Renal cortex interstitium (tissue), 11 donors: ENCODE measurements at regions not wholly inside any gene's neighbourhood (a gene's known extent, or its start where the extent isn't known, plus 50 kb on each side); places are given as distances from the start of the nearest gene placed in this dataset.

ENCODE experiments used
- DNase-seq, 11 donors: peaks; one replicate each; pipeline ENCODE4 v3.0.0-alpha.2; 2013; ENCODE audit warnings: low read depth in 9 of 11, low spot score in 4 of 11; ENCODE audit errors: extremely low read depth in 1 of 11

GRCh38 chrX:13518126-13518525, 51.3 kb upstream of the EGFL6 start:
- DNase-seq: no peak

DNA sequence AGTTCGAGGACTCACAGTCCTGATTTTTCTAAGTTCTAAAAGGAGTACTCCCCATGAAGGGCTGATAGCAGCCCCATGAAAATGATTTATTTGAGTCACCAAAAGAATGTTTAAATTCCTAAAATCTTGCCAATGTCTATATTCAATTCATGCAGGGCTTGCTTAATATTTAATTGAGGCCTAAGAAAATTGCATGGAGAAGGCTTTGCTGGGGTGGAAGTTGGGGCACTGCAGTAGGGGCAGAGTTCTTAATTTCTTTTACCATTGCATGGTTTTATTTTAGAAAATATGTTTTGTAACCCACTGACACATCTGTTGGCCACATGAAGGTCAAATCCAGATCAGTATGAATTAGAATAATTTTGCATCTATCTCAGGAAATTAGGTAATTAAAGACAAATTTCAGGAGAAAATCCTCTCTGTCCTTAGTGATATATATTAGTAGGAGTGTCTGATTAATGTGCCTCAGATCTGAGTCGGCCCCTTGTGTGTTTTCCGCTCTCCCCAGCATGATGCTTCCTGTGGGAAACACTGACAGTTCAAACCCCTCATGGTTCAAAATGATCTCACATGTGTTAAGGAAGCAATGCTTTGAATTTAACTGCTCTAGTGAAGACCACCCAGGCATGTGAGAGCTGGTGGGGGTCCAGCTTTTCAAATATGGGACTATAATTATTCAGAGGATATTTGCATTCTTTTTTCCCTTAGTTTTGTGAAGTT, 54.0 kb upstream of the EGFL6 start:
- peak in 1 of 11 donors; percentile 9 for DNase-seq

GRCh38 chrX:13511944-13512330, 57.5 kb upstream of the EGFL6 start:
- DNase-seq: no peak

- DNase-seq: no peak
Measured at GRCh38 chrX:13511241-13511943, 58.0 kb upstream of the EGFL6 start.

- no peak for DNase-seq
Measured at GRCh38 chrX:13507893-13508292, 61.5 kb upstream of the EGFL6 start.

- peak in 4 of 11 donors; percentile 21 to 36 (median 30) for DNase-seq
Measured at GRCh38 chrX:13506574-13506973, 62.8 kb upstream of the EGFL6 start.

DNA sequence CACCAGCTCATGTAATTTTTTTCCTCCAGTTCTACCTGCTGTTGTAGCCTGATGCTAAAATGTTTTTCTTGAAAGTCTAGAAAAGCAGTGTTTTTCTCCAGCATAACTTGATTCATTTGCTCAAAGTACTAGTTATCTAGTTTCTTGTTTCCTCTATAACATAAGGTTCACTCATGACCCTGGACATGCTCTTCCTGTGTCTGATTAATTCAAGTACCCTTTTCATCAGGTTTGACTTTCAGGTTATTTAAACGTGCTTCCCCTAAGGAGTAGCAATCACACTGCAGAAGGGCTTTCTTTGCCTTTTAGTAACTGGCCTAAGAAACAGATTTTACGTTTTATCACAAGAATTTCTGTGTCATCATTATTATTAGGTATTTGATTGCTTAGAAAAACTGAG, 66.8 kb upstream of the EGFL6 start:
- no peak for DNase-seq

DNA sequence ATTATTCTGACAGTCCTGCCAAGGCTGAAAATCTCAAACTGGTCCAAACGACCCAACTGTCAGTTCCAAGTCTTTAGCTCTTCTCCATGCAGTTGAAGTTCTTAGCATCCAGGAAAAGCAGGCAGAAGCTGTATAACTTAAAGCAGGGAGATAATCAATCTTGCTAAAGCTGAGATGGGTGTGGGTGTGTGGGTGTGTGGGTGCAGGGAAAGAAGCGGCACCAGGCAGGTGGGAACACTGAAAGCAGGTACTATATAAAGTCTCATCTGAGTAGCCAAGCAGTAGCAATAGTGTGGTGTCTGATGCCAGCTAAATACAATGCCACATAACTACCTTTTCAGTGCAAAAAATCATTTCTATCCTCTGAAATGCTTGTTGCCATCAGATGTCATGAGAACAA, 69.7 kb upstream of the EGFL6 start:
- DNase-seq: no peak

DNA sequence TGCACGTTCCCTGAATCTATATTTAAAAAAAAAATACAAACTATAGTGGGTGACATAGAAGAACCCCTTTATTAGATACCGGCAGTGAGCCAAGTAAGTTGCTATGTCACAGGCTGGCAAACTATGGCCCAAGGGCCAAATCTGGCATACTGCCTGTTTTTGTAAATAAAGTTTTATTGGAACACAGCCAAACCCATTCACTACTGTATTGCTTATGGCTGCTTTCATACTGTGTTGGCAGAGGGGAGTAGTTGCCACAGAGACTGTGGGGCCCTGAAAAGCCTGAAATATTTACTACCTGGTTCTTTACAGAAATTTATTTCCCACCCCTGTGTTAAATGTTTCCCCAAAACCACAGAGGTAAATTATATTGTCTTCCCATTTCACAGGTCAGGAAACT, 71.2 kb upstream of the EGFL6 start:
- DNase-seq: no peak

DNA sequence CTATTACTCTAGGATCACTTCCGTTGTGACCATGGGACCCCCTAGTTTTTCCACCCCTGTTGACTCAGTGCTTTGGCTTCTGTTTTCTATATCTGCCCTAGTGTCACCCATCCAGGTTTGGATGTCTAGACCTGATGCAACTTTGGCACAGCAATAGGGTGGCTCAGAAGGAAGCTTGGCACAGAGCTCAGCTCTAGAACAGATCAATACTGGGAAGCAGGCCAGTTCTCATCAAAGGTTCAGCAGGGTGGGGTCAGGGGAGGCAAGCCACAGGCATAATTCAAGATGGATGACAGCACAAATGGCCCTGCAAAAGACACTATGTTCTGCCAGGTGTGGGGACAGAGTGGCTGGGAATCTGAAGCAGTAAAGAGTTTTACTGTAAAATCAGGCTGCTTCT, 74.2 kb upstream of the EGFL6 start:
- no peak for DNase-seq

- DNase-seq: no peak
Measured at GRCh38 chrX:13494562-13494961, 74.8 kb upstream of the EGFL6 start.

GRCh38 chrX:13493659-13494058, 75.7 kb upstream of the EGFL6 start:
- no peak for DNase-seq

DNA sequence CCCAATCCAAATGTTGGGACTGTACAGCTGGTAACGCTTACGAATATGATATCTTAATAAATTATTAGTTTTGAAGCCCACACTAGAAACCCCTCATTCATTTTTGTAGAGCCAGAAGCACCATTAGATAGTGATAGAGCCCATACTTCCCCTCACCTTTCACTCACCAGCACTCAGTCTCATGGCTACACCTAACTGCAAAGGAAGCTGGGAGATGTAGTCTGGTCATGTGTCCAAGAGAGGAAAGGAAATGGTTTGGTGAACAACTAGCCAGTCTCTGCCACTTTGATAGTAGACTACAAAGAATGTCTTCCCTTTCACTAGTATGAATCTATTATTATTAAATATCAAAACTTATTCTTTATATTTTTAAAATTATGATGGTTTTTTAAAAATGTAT, 77.1 kb upstream of the EGFL6 start:
- no peak for DNase-seq

DNA sequence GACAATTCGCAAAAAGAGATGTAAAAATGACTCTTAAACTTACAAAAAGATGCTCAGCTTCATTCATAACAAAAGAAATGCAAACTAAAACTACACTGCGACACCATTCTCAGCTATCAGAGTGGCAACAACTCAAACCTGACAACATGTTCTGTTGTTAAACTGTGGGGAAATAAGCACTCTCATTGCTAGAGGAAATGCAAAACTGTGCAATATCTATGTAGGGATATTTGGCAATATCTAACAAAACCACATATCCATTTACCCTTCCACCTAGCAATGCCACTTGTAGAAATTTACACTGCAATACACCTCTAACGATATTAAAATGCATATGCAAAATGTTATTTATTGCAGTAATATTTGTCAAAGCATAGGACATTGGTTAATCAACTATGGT, 78.3 kb upstream of the EGFL6 start:
- DNase-seq: no peak

DNA sequence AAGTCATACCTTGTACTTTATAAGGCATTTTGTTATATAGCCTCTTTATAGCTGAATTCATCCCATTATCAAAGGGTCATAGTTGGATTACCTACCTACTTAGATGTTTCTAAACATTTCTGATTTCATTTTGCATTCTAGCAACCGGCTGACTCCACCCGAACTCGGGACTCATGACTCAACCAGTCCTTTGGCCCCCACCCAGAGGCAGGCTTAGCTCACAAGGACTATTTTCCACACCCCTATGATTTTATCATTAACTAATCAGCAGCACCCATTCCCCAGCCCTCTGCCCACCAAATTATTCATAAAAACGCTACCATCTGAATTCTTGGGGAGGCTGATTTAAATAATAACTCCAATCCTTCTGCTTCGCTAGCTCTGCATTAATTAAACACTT, 79.9 kb upstream of the EGFL6 start:
- no peak for DNase-seq

DNA sequence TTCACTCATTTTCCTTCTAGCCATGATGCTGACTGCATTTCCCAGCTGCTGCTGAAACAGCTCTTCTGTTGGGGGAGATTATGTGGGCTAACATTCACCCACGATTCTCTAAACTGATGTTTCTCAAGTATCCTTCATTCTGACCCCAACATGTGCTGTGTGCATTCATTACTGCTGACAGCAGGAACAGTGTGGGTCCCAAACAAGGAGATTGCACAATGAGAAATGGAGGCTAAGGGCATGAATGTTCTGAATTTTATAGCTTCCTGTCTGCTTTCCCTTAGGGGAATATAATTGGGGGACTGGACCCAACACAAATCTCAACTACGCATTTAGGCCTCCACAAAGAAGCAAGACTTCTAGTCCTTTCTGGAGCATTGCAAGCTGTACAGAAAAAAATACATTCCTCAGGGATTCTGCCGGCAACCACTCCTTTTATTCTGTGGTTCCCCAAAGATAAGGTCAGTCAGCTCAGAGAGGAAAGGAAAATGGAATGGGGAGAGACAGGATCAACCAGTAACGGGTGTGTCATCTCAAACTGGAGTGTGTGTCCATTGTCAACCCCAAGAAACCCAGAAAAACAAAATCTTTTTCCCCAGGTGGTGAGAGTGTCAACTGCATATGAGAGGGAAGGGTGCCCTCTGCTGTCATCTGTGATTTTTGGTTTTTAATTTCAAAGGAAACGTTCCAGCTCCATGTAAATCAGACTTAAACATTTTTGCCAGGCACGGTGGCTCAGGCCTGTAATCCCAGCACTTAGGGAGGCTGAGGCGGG, 81.5 kb upstream of the EGFL6 start:
- DNase-seq: peak in 10 of 11 donors; percentile 32 to 69 (median 52)

GRCh38 chrX:13485167-13485566, 84.2 kb upstream of the EGFL6 start:
- DNase-seq: no peak

DNA sequence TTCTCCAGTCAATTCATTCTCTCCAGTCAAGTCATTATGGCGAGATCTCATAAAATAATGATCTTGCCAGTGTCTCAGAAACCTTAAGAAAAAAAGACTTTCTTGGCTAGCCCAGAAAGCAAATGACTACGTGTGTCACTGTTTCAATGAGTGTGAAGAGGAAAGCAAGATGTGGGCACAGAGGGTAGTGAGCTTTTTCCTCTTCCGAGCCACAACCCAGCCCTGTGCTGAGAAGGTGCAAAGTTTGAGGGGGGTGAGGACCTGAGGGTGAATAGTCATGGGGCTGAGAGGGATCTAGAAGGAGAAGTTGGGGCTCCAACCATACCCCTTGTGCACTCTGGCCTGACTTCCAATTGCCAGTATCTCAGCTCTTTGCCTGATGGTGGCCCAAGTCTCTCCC, 85.6 kb upstream of the EGFL6 start:
- no peak for DNase-seq

- no peak for DNase-seq
Measured at GRCh38 chrX:13482746-13483541, 86.5 kb upstream of the EGFL6 start.
